ENCODE measurements at regions not wholly inside any gene's neighbourhood (a gene's known extent, or its start where the extent isn't known, plus 50 kb on each side); places are given as distances from the start of the nearest gene placed in this dataset.

DNA sequence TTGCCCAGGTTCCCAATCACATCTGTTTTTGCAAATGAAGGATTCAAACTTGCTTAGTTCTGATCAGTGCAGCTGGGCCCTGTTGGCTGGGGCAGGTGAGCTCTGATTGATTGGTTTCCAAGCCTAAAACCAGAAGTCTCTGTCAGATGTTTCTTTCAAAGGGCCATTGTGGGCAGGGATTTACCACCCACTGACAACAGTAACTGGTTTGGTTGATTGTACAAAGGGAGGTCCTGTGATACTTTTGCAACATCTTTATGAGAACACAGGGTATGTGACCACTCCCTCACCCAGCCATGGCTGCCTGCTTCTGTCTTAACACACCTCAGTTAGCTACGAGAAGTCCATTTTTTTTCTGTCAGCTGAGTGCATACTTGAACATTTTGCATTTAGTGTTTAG, 184.1 kb downstream of the FLRT2 start:
- DNase-seq (ENCODE audit: low spot score): no peak
- intact Hi-C loops (cut with DNase I): loop anchor here in 1 of 2 donors (5.0 kb wide), 1 partner anchor 307 kb away; no protein-coding TSS in a partner anchor

DNA sequence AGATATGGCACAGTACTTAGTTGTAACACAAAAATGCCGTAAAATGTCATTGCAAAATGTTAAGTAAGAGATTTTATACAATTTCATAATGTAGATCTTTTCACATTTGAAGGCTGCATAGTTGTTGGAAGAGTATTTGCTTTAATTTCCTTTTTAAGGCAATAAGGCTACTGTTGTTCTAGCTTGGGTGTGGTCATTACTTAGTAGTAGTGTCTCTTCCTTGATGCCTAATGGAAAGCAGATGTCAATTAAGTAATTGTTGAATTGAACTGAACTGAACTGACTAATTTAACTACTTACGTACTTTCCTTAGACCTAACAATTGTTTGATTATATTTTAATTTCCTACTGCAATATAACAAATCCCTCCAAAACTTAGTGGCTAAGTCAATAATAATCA, 181.7 kb downstream of the FLRT2 start:
- no peak for DNase-seq (ENCODE audit: low spot score)
- intact Hi-C loops (cut with DNase I): loop anchor here in 1 of 2 donors (5.0 kb wide), 1 partner anchor 304 kb away; no protein-coding TSS in a partner anchor

All from posterior vena cava (tissue), 2 donors.